Endothelial cell of umbilical vein (primary cell): ENCODE measurements at regions not wholly inside any gene's neighbourhood (a gene's known extent, or its start where the extent isn't known, plus 50 kb on each side); places are given as distances from the start of the nearest gene placed in this dataset.

Experiments
- BruUV-seq: library from RNA; stranded (reverse); fragments of 400-500 nt; replicated peaks from 2 replicates; lab custom pipeline; 2021; lab: Mats Ljungman, UMichigan
- CTCF ChIA-PET: fragments of 300-600, 350-600 bp; sonication (Branson Sonifier 250); formaldehyde crosslinking; loops from one replicate; lab custom pipeline; 2021; ENCODE audit warnings: antibody characterized with exemption, inconsistent platforms; lab: Charles Lee
- POLR2A ChIA-PET: fragments of 300-600, 350-600 bp; sonication (Branson Sonifier 250); formaldehyde crosslinking; loops from one replicate; lab custom pipeline; 2021; ENCODE audit warnings: antibody characterized with exemption, inconsistent platforms; lab: Charles Lee
- DNase-seq: peaks from one replicate; pipeline ENCODE4 v3.0.0-alpha.2; 2011; ENCODE audit warnings: low read depth, low spot score
- FAIRE-seq: peaks from 2 replicates; lab custom pipeline; 2011; peaks lifted over from hg19 to GRCh38; lab: Jason Lieb, UNC
- H2AFZ ChIP-seq: 2 replicates; pipeline ENCODE4 v1.6.0; 2012; ENCODE audit warnings: low read depth, low read length, control low read depth, inconsistent platforms
- H3K27ac ChIP-seq: 2 replicates; pipeline ENCODE4 v1.5.1; 2011; ENCODE audit warnings: low read depth, mild to moderate bottlenecking, control low read depth, low read length, moderate library complexity; ENCODE audit not compliant: insufficient read depth
- H3K27me3 ChIP-seq, 2 experiments: 2 replicates each; pipeline versions ENCODE4 v1.6.0 to v1.6.1; 2011; ENCODE audit warnings: low read length in 2 of 2, mixed read lengths in 1 of 2; ENCODE audit not compliant: control insufficient read depth in 2 of 2, insufficient read depth in 2 of 2
- H3K36me3 ChIP-seq, 2 experiments: 2 replicates in 1 of 2; 3 replicates in 1 of 2; pipeline ENCODE4 v1.5.1; 2011; ENCODE audit warnings: low read length in 2 of 2, mild to moderate bottlenecking in 1 of 2, moderate library complexity in 1 of 2; ENCODE audit not compliant: control insufficient read depth in 2 of 2, insufficient read depth in 2 of 2; ENCODE audit errors: extremely low read depth in 1 of 2
- H3K4me1 ChIP-seq: 3 replicates; pipeline ENCODE4 v1.5.1; 2011; ENCODE audit warnings: mild to moderate bottlenecking, low read length; ENCODE audit not compliant: control insufficient read depth, insufficient read depth; ENCODE audit errors: extremely low read depth
- H3K4me2 ChIP-seq: 2 replicates; pipeline ENCODE4 v1.6.1; 2011; ENCODE audit warnings: low read length, control low read depth, mixed read lengths; ENCODE audit not compliant: insufficient read depth
- H3K4me3 ChIP-seq, 3 experiments: fragments of 200-600 bp in 1 of 3; sonication (generic), shearing (Covaris generic) in 1 of 3; replicated peaks in 1 of 3; 2 replicates each; pipeline ENCODE4 v1.5.1; 2011 to 2016; ENCODE audit warnings: control low read depth in 3 of 3, low read length in 3 of 3, mild to moderate bottlenecking in 2 of 3, inconsistent platforms in 1 of 3, low read depth in 1 of 3, moderate library complexity in 1 of 3; ENCODE audit not compliant: insufficient read depth in 1 of 3
- H3K79me2 ChIP-seq: 2 replicates; pipeline ENCODE4 v1.6.0; 2012; ENCODE audit warnings: low read length, inconsistent platforms; ENCODE audit not compliant: control insufficient read depth, insufficient read depth
- H3K9ac ChIP-seq: replicated peaks from 2 replicates; pipeline ENCODE3; 2011; ENCODE audit warnings: low read length, control low read depth; ENCODE audit not compliant: insufficient read depth; ENCODE audit errors: extremely low read depth
- H3K9me1 ChIP-seq: replicated peaks from 3 replicates; pipeline ENCODE4 v1.6.0; 2011; ENCODE audit warnings: mild to moderate bottlenecking, low read length; ENCODE audit not compliant: control insufficient read depth, insufficient read depth; ENCODE audit errors: extremely low read depth
- H3K9me3 ChIP-seq: replicated peaks from 2 replicates; pipeline ENCODE4 v1.5.1; 2012; ENCODE audit warnings: low read length, inconsistent platforms; ENCODE audit not compliant: control insufficient read depth, insufficient read depth
- H4K20me1 ChIP-seq: replicated peaks from 2 replicates; pipeline ENCODE3; 2011; ENCODE audit warnings: mild to moderate bottlenecking, low read length; ENCODE audit not compliant: control insufficient read depth, insufficient read depth; ENCODE audit errors: extremely low read depth
- CTCF ChIP-seq, 2 donors: IDR thresholded peaks; 1 replicate in 1 of 2; 2 replicates in 1 of 2; pipeline ENCODE4 v1.5.1; 2011; ENCODE audit warnings: low read length in 2 of 2, mild to moderate bottlenecking in 2 of 2, moderate library complexity in 2 of 2, control low read depth in 1 of 2, inconsistent platforms in 1 of 2, low read depth in 1 of 2; ENCODE audit not compliant: insufficient read depth in 1 of 2; ENCODE audit errors: extremely low read depth in 1 of 2
- EZH2 ChIP-seq: IDR thresholded peaks from 2 replicates; pipeline ENCODE4 v1.6.1; 2012; ENCODE audit warnings: borderline replicate concordance, low read depth, mild to moderate bottlenecking, moderate library complexity, low read length, inconsistent platforms; ENCODE audit not compliant: severe bottlenecking
- FOS ChIP-seq: IDR thresholded peaks from 2 replicates; pipeline ENCODE4 v1.6.1; 2011; ENCODE audit warnings: mild to moderate bottlenecking, low read length, moderate library complexity, borderline replicate concordance; ENCODE audit not compliant: insufficient read depth
- GATA2 ChIP-seq: IDR thresholded peaks from 2 replicates; pipeline ENCODE4 v1.7.0; 2011; ENCODE audit warnings: low read depth, mild to moderate bottlenecking, moderate library complexity, mixed read lengths, low read length; ENCODE audit not compliant: insufficient read length, insufficient read depth
- JUN ChIP-seq: IDR thresholded peaks from 2 replicates; pipeline ENCODE4 v1.6.1; 2011; ENCODE audit warnings: borderline replicate concordance, low read depth; ENCODE audit not compliant: insufficient read length, insufficient read depth
- MAX ChIP-seq: IDR thresholded peaks from 2 replicates; pipeline ENCODE4 v1.6.1; 2011; ENCODE audit not compliant: insufficient read depth, insufficient read length
- MYC ChIP-seq: IDR thresholded peaks from one replicate; pipeline ENCODE4 v1.6.1; 2011; ENCODE audit warnings: mild to moderate bottlenecking, low read depth, low read length
- POLR2A ChIP-seq: IDR thresholded peaks from 2 replicates; pipeline ENCODE4 v1.6.1; 2012; ENCODE audit warnings: low read depth, mild to moderate bottlenecking, control low read depth, low read length
- POLR2AphosphoS5 ChIP-seq: IDR thresholded peaks from 2 replicates; pipeline ENCODE4 v1.6.1; 2012; ENCODE audit warnings: low read depth, mild to moderate bottlenecking, control low read depth, low read length, moderate library complexity; ENCODE audit not compliant: insufficient read depth
- dilution Hi-C: fragments of 300-500 bp; cut with MboI; formaldehyde crosslinking; loops from one replicate; pipeline ENCODE4 v1.15.0; 2019; ENCODE audit warnings: low sequenced_read_pairs; ENCODE audit not compliant: extremely low pct_ligation_motif_present
- intact Hi-C: fragments of 100-400 bp; cut with micrococcal nuclease; formaldehyde crosslinking; loops from one replicate; pipeline ENCODE4 v1.10.0; 2022

- no peaks in the 10 kb centered on the region for H3K4me1 ChIP-seq
- peaks cover 2% of the 10 kb centered on the region for H3K9me3 ChIP-seq
- H3K79me2 ChIP-seq: no peaks in the 10 kb centered on the region
- no peaks in the 10 kb centered on the region for H3K36me3 ChIP-seq
- no peak overlapping the region for H3K9ac ChIP-seq
- H3K27ac ChIP-seq: no peak overlapping the region
- no peak overlapping the region for H3K4me3 ChIP-seq
- intact Hi-C loops: no loop called here
- ChIA-PET POLR2A (no interaction called here), CTCF (no interaction called here)
- no peak overlapping the region for H3K4me2 ChIP-seq
- dilution Hi-C loops: no loop called here
- FAIRE-seq (no peak), DNase-seq (no peak)
- no peak overlapping the region for H2AFZ ChIP-seq
- no peaks in the 10 kb centered on the region for H4K20me1 ChIP-seq
- no peak for TF ChIP-seq POLR2AphosphoS5
- TF ChIP-seq MAX: no peak
- TF ChIP-seq FOS: no peak
- TF ChIP-seq GATA2: no peak
- TF ChIP-seq POLR2A: no peak
- no TSS peak for BruUV-seq
- H3K27me3 ChIP-seq: no peaks in the 10 kb centered on the region
- H3K9me1 ChIP-seq: no peaks in the 10 kb centered on the region
Observed at GRCh38 chr17:54745239-54745638, 155.4 kb upstream of the TOM1L1 start.

- no peaks in the 10 kb centered on the region for H3K36me3 ChIP-seq
- DNase-seq (no peak), FAIRE-seq (no peak)
- no peaks in the 10 kb centered on the region for H3K4me1 ChIP-seq
- ChIA-PET POLR2A (no interaction called here), CTCF (no interaction called here)
- H3K9me3 ChIP-seq: peaks cover 2% of the 10 kb centered on the region
- no peak overlapping the region for H3K9ac ChIP-seq
- H3K27ac ChIP-seq: no peak overlapping the region
- no peak overlapping the region for H3K4me2 ChIP-seq
- H4K20me1 ChIP-seq: no peaks in the 10 kb centered on the region
- H3K9me1 ChIP-seq: no peaks in the 10 kb centered on the region
- dilution Hi-C loops: no loop called here
- H3K4me3 ChIP-seq: no peak overlapping the region
- TF ChIP-seq MYC (no peak), JUN (no peak), POLR2AphosphoS5 (no peak), EZH2 (no peak), POLR2A (no peak), FOS (no peak), CTCF (IDR thresholded peaks at IDR 0.05; ENCODE audit: extremely low read depth in 1 of 2, insufficient read depth in 1 of 2, low read depth in 1 of 2, low read length in 2 of 2) (no peak), MAX (no peak), GATA2 (no peak)
- H3K79me2 ChIP-seq: no peaks in the 10 kb centered on the region
- no TSS peak for BruUV-seq
- intact Hi-C loops: no loop called here
- no peaks in the 10 kb centered on the region for H3K27me3 ChIP-seq
- no peak overlapping the region for H2AFZ ChIP-seq
Observed at GRCh38 chr17:54745862-54746261, 154.8 kb upstream of the TOM1L1 start.
